ENCODE measurements at regions not wholly inside any gene's neighbourhood (a gene's known extent, or its start where the extent isn't known, plus 50 kb on each side); places are given as distances from the start of the nearest gene placed in this dataset.

DNA sequence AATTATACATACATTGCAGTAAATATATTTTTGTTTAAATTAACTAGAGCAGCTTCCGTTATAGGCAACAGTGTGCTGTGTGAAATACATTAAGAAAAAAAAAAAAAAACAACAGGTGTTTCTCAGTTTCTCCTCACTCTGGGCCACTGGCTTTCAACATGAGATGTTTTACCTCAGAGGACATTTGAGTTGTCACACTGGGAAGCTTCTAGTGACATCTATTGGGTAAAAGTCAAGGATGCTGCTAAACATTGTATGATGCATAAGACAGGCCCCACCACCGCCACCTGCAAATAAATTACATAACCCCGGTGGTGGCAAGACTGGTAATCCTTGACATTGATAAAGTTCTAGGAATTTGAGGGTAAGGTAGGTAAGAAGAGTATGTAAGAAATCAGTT lies 1512.2 kb downstream of the C4orf33 start:
- Histone ChIP-seq H3K9me3 (ENCODE audit: control insufficient read depth, insufficient read depth, low read depth, low read length) (no peaks in the 10 kb centered on the region), H3K36me3 (ENCODE audit: control insufficient read depth in 2 of 2, insufficient read depth in 1 of 2, low read length in 2 of 2) (no peaks in the 10 kb centered on the region), H3K27ac (ENCODE audit: extremely low read depth, low read depth, low read length) (no peak overlapping the region), H3K4me1 (ENCODE audit: control insufficient read depth, insufficient read depth, low read length) (no peaks in the 10 kb centered on the region), H3K4me3 (ENCODE audit: low read depth, low read length) (no peak overlapping the region)
- CTCF ChIA-PET = interaction anchor here (0.5 kb wide), 1 partner anchor 39 kb away, joined by 3 read pairs; no protein-coding TSS in a partner anchor
- POLR2A ChIA-PET = no interaction called here
- TF ChIP-seq ZNF391 (tag by site-specific recombination; IDR thresholded peaks at IDR 0.05; ENCODE audit: borderline replicate concordance, low read depth) = no peak
- TF ChIP-seq YY1 (tag by site-specific recombination; IDR thresholded peaks at IDR 0.05) = no peak
- TF ChIP-seq ZNF677 (tag by site-specific recombination; IDR thresholded peaks at IDR 0.05) = no peak
- no peak for TF ChIP-seq ZNF514 (tag by site-specific recombination; IDR thresholded peaks at IDR 0.05)
- TF ChIP-seq ZXDB (tag by site-specific recombination; IDR thresholded peaks at IDR 0.05) = no peak
- TF ChIP-seq ZNF274 (IDR thresholded peaks at IDR 0.05; ENCODE audit: low read length) = no peak
- no peak for TF ChIP-seq ZNF274 (tag by site-specific recombination; IDR thresholded peaks at IDR 0.05; ENCODE audit: borderline replicate concordance)
- TF ChIP-seq ZFHX2 (tag by site-specific recombination; conservative IDR thresholded peaks at IDR 0.05) = no peak
- TF ChIP-seq ZNF19 (tag by site-specific recombination; IDR thresholded peaks at IDR 0.05; ENCODE audit: low read depth) = no peak
- no peak for TF ChIP-seq TCF7L2 (IDR thresholded peaks at IDR 0.05; ENCODE audit: borderline replicate concordance, low read depth, low read length)

GRCh38 chr4:130628531-130628930 lies 1532.6 kb downstream of the C4orf33 start:
- ChIA-PET POLR2A (no interaction called here), CTCF (interaction anchor here (0.6 kb wide), 1 partner anchor 278 kb away, joined by 4 read pairs; no protein-coding TSS in a partner anchor)
- Histone ChIP-seq H3K36me3 (ENCODE audit: control insufficient read depth in 2 of 2, insufficient read depth in 1 of 2, low read length in 2 of 2) (no peaks in the 10 kb centered on the region), H3K4me1 (ENCODE audit: control insufficient read depth, insufficient read depth, low read length) (no peaks in the 10 kb centered on the region), H3K4me3 (ENCODE audit: low read depth, low read length) (no peak overlapping the region), H3K9me3 (ENCODE audit: control insufficient read depth, insufficient read depth, low read depth, low read length) (no peaks in the 10 kb centered on the region), H3K27ac (ENCODE audit: extremely low read depth, low read depth, low read length) (no peak overlapping the region)
- TF ChIP-seq MEIS1 (CRISPR knock-in tag; IDR thresholded peaks at IDR 0.05; ENCODE audit: borderline replicate concordance) = no peak
- TF ChIP-seq ZNF843 (tag by site-specific recombination; IDR thresholded peaks at IDR 0.05) = no peak
- TF ChIP-seq ZNF341 (tag by site-specific recombination; IDR thresholded peaks at IDR 0.05; ENCODE audit: low read depth) = no peak
- TF ChIP-seq ZNF785 (tag by site-specific recombination; IDR thresholded peaks at IDR 0.05) = no peak
- no peak for TF ChIP-seq ZFHX2 (tag by site-specific recombination; conservative IDR thresholded peaks at IDR 0.05)
- TF ChIP-seq, protein P1, sequence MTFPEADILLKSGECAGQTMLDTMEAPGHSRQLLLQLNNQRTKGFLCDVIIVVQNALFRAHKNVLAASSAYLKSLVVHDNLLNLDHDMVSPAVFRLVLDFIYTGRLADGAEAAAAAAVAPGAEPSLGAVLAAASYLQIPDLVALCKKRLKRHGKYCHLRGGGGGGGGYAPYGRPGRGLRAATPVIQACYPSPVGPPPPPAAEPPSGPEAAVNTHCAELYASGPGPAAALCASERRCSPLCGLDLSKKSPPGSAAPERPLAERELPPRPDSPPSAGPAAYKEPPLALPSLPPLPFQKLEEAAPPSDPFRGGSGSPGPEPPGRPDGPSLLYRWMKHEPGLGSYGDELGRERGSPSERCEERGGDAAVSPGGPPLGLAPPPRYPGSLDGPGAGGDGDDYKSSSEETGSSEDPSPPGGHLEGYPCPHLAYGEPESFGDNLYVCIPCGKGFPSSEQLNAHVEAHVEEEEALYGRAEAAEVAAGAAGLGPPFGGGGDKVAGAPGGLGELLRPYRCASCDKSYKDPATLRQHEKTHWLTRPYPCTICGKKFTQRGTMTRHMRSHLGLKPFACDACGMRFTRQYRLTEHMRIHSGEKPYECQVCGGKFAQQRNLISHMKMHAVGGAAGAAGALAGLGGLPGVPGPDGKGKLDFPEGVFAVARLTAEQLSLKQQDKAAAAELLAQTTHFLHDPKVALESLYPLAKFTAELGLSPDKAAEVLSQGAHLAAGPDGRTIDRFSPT (tag by site-specific recombination; IDR thresholded peaks at IDR 0.05) = no peak
- TF ChIP-seq, protein P2, sequence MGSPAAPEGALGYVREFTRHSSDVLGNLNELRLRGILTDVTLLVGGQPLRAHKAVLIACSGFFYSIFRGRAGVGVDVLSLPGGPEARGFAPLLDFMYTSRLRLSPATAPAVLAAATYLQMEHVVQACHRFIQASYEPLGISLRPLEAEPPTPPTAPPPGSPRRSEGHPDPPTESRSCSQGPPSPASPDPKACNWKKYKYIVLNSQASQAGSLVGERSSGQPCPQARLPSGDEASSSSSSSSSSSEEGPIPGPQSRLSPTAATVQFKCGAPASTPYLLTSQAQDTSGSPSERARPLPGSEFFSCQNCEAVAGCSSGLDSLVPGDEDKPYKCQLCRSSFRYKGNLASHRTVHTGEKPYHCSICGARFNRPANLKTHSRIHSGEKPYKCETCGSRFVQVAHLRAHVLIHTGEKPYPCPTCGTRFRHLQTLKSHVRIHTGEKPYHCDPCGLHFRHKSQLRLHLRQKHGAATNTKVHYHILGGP (tag by site-specific recombination; IDR thresholded peaks at IDR 0.05) = no peak
- TF ChIP-seq ELK4 (IDR thresholded peaks at IDR 0.05; ENCODE audit: borderline replicate concordance, low read depth, low read length) = no peak
- TF ChIP-seq, protein P3, sequence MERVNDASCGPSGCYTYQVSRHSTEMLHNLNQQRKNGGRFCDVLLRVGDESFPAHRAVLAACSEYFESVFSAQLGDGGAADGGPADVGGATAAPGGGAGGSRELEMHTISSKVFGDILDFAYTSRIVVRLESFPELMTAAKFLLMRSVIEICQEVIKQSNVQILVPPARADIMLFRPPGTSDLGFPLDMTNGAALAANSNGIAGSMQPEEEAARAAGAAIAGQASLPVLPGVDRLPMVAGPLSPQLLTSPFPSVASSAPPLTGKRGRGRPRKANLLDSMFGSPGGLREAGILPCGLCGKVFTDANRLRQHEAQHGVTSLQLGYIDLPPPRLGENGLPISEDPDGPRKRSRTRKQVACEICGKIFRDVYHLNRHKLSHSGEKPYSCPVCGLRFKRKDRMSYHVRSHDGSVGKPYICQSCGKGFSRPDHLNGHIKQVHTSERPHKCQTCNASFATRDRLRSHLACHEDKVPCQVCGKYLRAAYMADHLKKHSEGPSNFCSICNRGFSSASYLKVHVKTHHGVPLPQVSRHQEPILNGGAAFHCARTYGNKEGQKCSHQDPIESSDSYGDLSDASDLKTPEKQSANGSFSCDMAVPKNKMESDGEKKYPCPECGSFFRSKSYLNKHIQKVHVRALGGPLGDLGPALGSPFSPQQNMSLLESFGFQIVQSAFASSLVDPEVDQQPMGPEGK (tag by site-specific recombination; IDR thresholded peaks at IDR 0.05) = no peak
- no peak for TF ChIP-seq ZNF426 (tag by site-specific recombination; IDR thresholded peaks at IDR 0.05)
- TF ChIP-seq ATF2 (tag by site-specific recombination; IDR thresholded peaks at IDR 0.05; ENCODE audit: low read depth) = no peak
- TF ChIP-seq, protein P4, sequence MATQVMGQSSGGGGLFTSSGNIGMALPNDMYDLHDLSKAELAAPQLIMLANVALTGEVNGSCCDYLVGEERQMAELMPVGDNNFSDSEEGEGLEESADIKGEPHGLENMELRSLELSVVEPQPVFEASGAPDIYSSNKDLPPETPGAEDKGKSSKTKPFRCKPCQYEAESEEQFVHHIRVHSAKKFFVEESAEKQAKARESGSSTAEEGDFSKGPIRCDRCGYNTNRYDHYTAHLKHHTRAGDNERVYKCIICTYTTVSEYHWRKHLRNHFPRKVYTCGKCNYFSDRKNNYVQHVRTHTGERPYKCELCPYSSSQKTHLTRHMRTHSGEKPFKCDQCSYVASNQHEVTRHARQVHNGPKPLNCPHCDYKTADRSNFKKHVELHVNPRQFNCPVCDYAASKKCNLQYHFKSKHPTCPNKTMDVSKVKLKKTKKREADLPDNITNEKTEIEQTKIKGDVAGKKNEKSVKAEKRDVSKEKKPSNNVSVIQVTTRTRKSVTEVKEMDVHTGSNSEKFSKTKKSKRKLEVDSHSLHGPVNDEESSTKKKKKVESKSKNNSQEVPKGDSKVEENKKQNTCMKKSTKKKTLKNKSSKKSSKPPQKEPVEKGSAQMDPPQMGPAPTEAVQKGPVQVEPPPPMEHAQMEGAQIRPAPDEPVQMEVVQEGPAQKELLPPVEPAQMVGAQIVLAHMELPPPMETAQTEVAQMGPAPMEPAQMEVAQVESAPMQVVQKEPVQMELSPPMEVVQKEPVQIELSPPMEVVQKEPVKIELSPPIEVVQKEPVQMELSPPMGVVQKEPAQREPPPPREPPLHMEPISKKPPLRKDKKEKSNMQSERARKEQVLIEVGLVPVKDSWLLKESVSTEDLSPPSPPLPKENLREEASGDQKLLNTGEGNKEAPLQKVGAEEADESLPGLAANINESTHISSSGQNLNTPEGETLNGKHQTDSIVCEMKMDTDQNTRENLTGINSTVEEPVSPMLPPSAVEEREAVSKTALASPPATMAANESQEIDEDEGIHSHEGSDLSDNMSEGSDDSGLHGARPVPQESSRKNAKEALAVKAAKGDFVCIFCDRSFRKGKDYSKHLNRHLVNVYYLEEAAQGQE (tag by site-specific recombination; IDR thresholded peaks at IDR 0.05) = no peak
- no peak for TF ChIP-seq ZNF629 (tag by site-specific recombination; IDR thresholded peaks at IDR 0.05)

Data from HEK293 (cell line).